T-cell (primary cell): ENCODE measurements at regions not wholly inside any gene's neighbourhood (a gene's known extent, or its start where the extent isn't known, plus 50 kb on each side); places are given as distances from the start of the nearest gene placed in this dataset.
"Not testable (repeated sequence)": the region's sequence is repeated elsewhere in the genome, so short reads cannot be mapped to it uniquely, and the experiment has no call there.

Experiments
- ATAC-seq, 4 experiments: fragments of 200-7000 bp in 3 of 4; fragments of 150-1000 bp in 1 of 4; cut with Tn5 transposase; replicated peaks in 1 of 4; 1 replicate in 3 of 4; 2 replicates in 1 of 4; pipeline ENCODE4 v1.10.0; 2021; ENCODE audit warnings: moderate library complexity in 3 of 4, mild to moderate bottlenecking in 2 of 4, moderate number of reproducible peaks in 1 of 4
- CTCF ChIA-PET, 2 donors: fragments of 300-600 bp; sonication (Branson Sonifier 250); formaldehyde crosslinking; loops; one replicate each; lab custom pipeline; 2022; ENCODE audit warnings: antibody characterized with exemption in 2 of 2; lab: Charles Lee
- POLR2A ChIA-PET, 2 donors: fragments of 300-600 bp; sonication (Branson Sonifier 250); formaldehyde crosslinking; loops; one replicate each; lab custom pipeline; 2022; ENCODE audit warnings: antibody characterized with exemption in 2 of 2; lab: Charles Lee
- DNase-seq, 35 experiments: peaks; one replicate each; pipeline versions ENCODE4 v3.0.0 to v3.0.0-alpha.2; 2013 to 2023
- H3K27ac ChIP-seq: one replicate; pipeline ENCODE4 v1.5.1; 2013; ENCODE audit warnings: low read length
- H3K27me3 ChIP-seq, 2 experiments: replicated peaks in 1 of 2; 1 replicate in 1 of 2; 2 replicates in 1 of 2; pipeline versions ENCODE4 v1.6.1 to v1.7.0; 2013; ENCODE audit warnings: low read length in 1 of 2, mixed read lengths in 1 of 2; ENCODE audit not compliant: control insufficient read depth in 2 of 2, insufficient read depth in 2 of 2; ENCODE audit errors: extremely low read depth in 1 of 2
- H3K36me3 ChIP-seq, 2 donors: 1 replicate in 1 of 2; 2 replicates in 1 of 2; pipeline versions ENCODE4 v1.6.1 to v1.7.0; 2013; ENCODE audit warnings: low read length in 1 of 2; ENCODE audit not compliant: control insufficient read depth in 2 of 2, insufficient read depth in 1 of 2; ENCODE audit errors: extremely low read depth in 1 of 2
- H3K4me1 ChIP-seq, 2 experiments: 1 replicate in 1 of 2; 2 replicates in 1 of 2; pipeline versions ENCODE4 v1.6.1 to v1.7.0; 2013; ENCODE audit warnings: low read length in 2 of 2, mixed read lengths in 1 of 2; ENCODE audit not compliant: insufficient read depth in 2 of 2, control insufficient read depth in 1 of 2; ENCODE audit errors: extremely low read depth in 1 of 2
- H3K4me3 ChIP-seq, 2 donors: 1 replicate in 1 of 2; 2 replicates in 1 of 2; pipeline versions ENCODE4 v1.5.1 to v1.7.0; 2013; ENCODE audit warnings: mild to moderate bottlenecking in 2 of 2, low read length in 1 of 2, moderate library complexity in 1 of 2; ENCODE audit not compliant: control insufficient read depth in 1 of 2; ENCODE audit errors: extremely low read depth in 1 of 2
- H3K9me3 ChIP-seq: 2 replicates; pipeline ENCODE4 v1.7.0; 2013
- H3K27ac Mint-ChIP-seq, 2 donors: one replicate each; pipeline ENCODE4 v1.8.0; 2020 to 2021; ENCODE audit warnings: mild to moderate bottlenecking in 2 of 2, mixed read lengths in 2 of 2
- H3K27me3 Mint-ChIP-seq, 2 donors: one replicate each; pipeline ENCODE4 v1.8.0; 2021 to 2022; ENCODE audit warnings: mixed read lengths in 2 of 2
- H3K36me3 Mint-ChIP-seq: one replicate; pipeline ENCODE4 v1.8.0; 2021; ENCODE audit warnings: mixed read lengths
- H3K4me1 Mint-ChIP-seq, 3 donors: one replicate each; pipeline ENCODE4 v1.8.0; 2020 to 2022; ENCODE audit warnings: mixed read lengths in 3 of 3, mild to moderate bottlenecking in 1 of 3
- H3K4me3 Mint-ChIP-seq, 3 donors: one replicate each; pipeline ENCODE4 v1.8.0; 2020 to 2022; ENCODE audit warnings: mild to moderate bottlenecking in 3 of 3, mixed read lengths in 3 of 3, moderate library complexity in 3 of 3
- H3K9me3 Mint-ChIP-seq, 3 donors: one replicate each; pipeline ENCODE4 v1.8.0; 2020 to 2022; ENCODE audit warnings: mixed read lengths in 3 of 3
- WGBS: methylation state at CpG from one replicate; pipeline ENCODE4 v1.1.5; 2013; ENCODE audit warnings: missing lambda C conversion rate; ENCODE audit not compliant: insufficient coverage; 5-methylcytosine and 5-hydroxymethylcytosine counted together

DNA sequence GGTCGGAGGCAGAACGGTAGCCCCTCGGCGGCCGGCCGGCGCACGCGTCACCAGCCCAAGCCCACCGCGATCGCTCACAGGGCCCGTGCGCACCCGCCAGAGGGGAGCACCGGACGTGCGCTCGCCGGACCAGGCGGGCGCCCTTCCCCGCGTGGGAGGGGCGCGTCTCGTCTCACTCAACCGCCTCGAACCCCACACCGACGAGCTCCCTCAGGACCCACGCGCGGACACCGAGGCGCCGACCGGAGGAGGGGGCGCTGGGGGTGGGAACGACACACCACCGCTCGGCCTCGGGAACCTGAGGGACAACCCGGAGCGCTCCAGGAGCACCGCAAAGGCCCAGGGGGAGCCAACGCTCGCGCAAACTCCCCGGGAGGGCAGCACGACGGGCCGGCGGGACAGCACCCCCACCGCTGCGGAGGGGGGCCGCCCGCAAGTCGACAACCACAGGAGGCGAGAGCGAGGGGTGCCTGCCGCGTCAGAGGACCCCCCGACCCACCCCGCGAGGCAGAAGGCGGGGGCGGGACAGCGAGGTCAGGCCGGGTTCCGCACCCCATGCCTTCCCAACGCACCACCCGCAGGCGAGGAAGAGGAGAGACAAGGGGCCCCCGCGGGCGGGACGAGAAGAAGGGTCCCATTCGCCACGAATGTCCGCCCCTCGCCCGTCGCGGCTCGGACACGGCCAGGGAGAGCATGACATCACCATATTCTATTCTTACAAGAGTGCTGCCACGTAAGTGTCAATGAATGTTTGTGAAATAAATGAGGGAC, 512.7 kb upstream of the ZNF337 start:
- Mint-ChIP-seq H3K27me3 (peaks cover 14 to 25% of the 10 kb centered on the region in 2 donors), H3K4me3 (peak overlapping the region; percentile 35 to 77 (median 44)), H3K27ac (peak overlapping the region; percentile 10 to 46), H3K4me1 (peaks cover 5 to 31% (median 12%) of the 10 kb centered on the region in 3 donors), H3K9me3 (peaks cover 0 to 13% (median 0%) of the 10 kb centered on the region in 3 donors), H3K36me3 (peaks cover 5% of the 10 kb centered on the region)
- H3K4me1 ChIP-seq = peaks cover 0 to 10% of the 10 kb centered on the region in 2 experiments
- H3K27ac ChIP-seq = no peak overlapping the region
- no peaks in the 10 kb centered on the region for H3K9me3 ChIP-seq
- ATAC-seq (peak in 1 of 4 experiments; percentile 10), DNase-seq (peak in 15 of 35 experiments; percentile 0 to 34 (median 3))
- no peaks in the 10 kb centered on the region for H3K36me3 ChIP-seq
- ChIA-PET POLR2A (interaction anchor here in 1 of 2 donors (0.6 kb wide), 1 partner anchor 103 kb away, joined by 4 read pairs; no protein-coding TSS in a partner anchor), CTCF (no interaction called here)
- 15% methylated on average over 74 of the region's 88 CpGs for WGBS
- peak overlapping the region in 1 of 2 donors; percentile 52 for H3K4me3 ChIP-seq
- H3K27me3 ChIP-seq = peaks cover 2 to 14% of the 10 kb centered on the region in 2 experiments

DNA sequence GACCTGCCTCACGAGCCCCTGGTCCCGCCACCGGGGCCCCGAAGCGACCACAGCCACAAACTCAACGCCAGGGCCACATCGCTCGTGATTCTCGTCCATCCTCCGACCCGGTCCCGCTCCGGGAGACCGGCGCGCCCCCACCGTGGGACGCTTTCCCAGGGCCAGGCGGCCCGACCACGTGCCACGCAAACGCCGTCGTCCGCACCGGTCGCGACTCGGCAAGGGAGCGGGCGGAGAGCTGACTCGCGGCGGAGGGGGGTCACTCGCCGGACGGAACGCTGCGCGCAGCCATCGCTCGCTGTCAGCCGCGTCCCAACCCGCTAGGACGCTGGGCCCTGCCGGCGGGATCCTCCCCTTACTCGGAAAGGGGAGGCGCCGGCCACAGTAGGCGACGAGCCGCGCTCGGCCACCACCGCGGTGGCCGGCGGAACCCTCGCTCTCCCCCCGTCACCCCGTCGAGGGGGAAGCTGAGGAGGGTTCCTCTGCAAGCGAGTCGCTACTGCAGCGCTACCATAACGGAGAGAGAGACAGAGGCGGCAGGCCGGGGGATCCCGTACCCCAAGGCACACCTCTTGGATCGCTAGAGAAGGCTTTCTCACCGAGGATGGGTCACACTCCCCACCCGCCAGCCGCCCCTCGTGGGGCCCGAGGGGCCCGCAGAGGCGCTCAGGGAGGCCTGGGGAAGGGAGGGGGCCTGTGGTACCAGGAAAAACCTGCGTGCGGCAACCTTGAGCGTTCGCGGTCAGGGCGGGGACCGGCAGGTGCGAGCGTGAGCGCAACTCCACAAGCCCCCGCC, 511.8 kb upstream of the ZNF337 start:
- ATAC-seq (peak; percentile 79 to 91 (median 81)), DNase-seq (peak in 34 of 35 experiments; percentile 18 to 68 (median 48))
- ChIA-PET POLR2A (no interaction called here), CTCF (no interaction called here)
- Mint-ChIP-seq H3K27me3 (peaks cover 14 to 25% of the 10 kb centered on the region in 2 donors), H3K36me3 (peaks cover 5% of the 10 kb centered on the region), H3K9me3 (peaks cover 0 to 11% (median 0%) of the 10 kb centered on the region in 3 donors), H3K27ac (no peak overlapping the region), H3K4me1 (peaks cover 5 to 31% (median 12%) of the 10 kb centered on the region in 3 donors), H3K4me3 (peak overlapping the region; percentile 9 to 60 (median 35))
- Histone ChIP-seq H3K9me3 (no peaks in the 10 kb centered on the region), H3K27me3 (peaks cover 2 to 14% of the 10 kb centered on the region in 2 experiments), H3K4me1 (peaks cover 0 to 10% of the 10 kb centered on the region in 2 experiments), H3K27ac (peak overlapping the region; percentile 14), H3K36me3 (no peaks in the 10 kb centered on the region), H3K4me3 (peak overlapping the region; percentile 52 to 62)
- 17% methylated on average over 61 of the region's 91 CpGs for WGBS

DNA sequence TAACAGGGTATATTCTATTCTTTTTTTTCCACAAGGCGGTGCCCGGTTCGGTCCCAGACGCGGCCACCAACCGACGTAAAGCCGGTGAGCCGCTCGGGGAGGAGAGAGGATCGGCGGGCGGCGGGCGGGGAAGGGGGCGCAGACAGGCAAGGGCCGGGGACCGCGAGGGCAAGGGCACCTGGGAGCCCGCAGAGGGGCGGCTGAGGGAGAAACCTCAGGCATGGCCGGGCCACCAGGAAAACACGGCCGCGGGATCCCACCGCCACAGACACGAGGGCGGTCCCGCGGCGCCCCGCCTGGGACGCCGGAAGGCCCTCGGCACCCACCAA, 511.3 kb upstream of the ZNF337 start:
- Mint-ChIP-seq H3K27ac (peak overlapping the region in 1 of 2 donors; percentile 80), H3K27me3 (peaks cover 14 to 25% of the 10 kb centered on the region in 2 donors), H3K4me3 (peak overlapping the region; percentile 55 to 83 (median 58)), H3K4me1 (peaks cover 5 to 28% (median 12%) of the 10 kb centered on the region in 3 donors)
- H3K36me3 Mint-ChIP-seq, CTCF ChIA-PET, H3K9me3 Mint-ChIP-seq, H3K27ac ChIP-seq, POLR2A ChIA-PET, H3K9me3 ChIP-seq, H3K4me1 ChIP-seq, H3K36me3 ChIP-seq: not testable (repeated sequence)
- Histone ChIP-seq H3K4me3 (peak overlapping the region in 1 of 2 donors; percentile 52), H3K27me3 (peaks cover 2 to 14% of the 10 kb centered on the region in 2 experiments)
- DNase-seq (peak in 17 of 35 experiments; percentile 1 to 13 (median 4)), ATAC-seq (peak in 1 of 4 experiments; percentile 18)
- 12% methylated on average over 28 of the region's 35 CpGs for WGBS

DNA sequence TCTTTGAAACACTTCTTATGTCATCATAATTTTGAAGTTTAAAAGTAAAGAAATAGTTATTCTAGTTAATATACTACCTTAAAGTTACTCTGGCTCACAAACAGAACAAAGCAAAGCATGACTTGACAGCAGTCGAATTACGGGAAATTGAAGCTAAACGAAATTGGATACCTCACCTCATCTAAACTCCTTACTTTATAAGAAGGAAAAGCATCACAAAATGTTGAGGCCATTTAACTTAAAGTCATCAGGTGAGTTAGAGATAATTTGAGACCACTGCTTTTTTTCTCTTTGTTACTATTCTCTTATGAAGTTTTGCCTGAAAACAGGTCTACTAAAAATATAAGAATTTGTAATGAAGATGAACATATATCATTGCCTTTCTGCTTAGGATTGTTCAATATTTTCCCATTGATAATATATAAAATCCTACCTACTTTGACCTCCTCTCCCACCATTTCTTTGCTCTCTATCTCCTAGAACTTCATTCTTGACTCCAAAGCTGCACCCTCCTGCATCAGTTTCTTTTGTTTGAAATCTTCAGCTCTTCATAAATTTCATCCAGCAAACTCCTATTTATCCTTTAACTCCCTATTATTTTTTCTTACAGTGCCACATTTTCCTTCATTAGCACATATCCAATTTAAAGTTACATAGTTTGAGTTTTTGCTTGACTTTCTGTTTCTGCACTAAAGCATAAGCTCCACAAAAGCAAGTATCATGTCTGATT, 510.7 kb upstream of the ZNF337 start:
- Histone ChIP-seq H3K27ac (no peak overlapping the region), H3K27me3 (peaks cover 2 to 14% of the 10 kb centered on the region in 2 experiments), H3K4me3 (peak overlapping the region in 1 of 2 donors; percentile 52), H3K4me1 (peaks cover 0 to 10% of the 10 kb centered on the region in 2 experiments), H3K36me3 (no peaks in the 10 kb centered on the region), H3K9me3 (no peaks in the 10 kb centered on the region)
- peak overlapping the region in 1 of 2 donors; percentile 80 for H3K27ac Mint-ChIP-seq
- peak overlapping the region; percentile 55 to 83 (median 58) for H3K4me3 Mint-ChIP-seq
- H3K9me3 Mint-ChIP-seq = peaks cover 0 to 8% (median 0%) of the 10 kb centered on the region in 3 donors
- CTCF ChIA-PET = no interaction called here
- H3K4me1 Mint-ChIP-seq = peaks cover 5 to 25% (median 12%) of the 10 kb centered on the region in 3 donors
- no peak for ATAC-seq
- no CpG with 5 or more reads among the region's 3 CpGs for WGBS
- POLR2A ChIA-PET = no interaction called here
- H3K36me3 Mint-ChIP-seq = peaks cover 5% of the 10 kb centered on the region
- DNase-seq = no peak
- H3K27me3 Mint-ChIP-seq = peaks cover 14 to 25% of the 10 kb centered on the region in 2 donors

DNA sequence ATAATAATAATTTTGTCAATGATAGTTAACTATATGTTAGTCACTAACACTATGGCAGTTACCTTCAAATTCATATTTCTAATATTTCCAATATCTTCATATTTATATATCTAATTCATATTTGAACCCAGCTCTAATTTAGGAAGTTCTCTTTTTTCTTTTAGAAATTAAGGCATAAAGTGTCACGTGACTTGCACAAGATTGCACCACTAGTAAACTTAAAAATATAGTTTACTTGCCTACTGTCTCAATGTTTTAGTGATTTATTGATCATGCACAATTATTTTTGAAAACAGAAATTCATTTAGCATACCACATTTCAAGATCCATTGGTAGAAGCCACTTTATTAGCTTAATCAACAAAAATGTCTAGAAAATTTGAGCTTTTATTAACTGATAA, 508.7 kb upstream of the ZNF337 start:
- H3K9me3 Mint-ChIP-seq = peaks cover 0 to 19% (median 8%) of the 10 kb centered on the region in 3 donors

DNA sequence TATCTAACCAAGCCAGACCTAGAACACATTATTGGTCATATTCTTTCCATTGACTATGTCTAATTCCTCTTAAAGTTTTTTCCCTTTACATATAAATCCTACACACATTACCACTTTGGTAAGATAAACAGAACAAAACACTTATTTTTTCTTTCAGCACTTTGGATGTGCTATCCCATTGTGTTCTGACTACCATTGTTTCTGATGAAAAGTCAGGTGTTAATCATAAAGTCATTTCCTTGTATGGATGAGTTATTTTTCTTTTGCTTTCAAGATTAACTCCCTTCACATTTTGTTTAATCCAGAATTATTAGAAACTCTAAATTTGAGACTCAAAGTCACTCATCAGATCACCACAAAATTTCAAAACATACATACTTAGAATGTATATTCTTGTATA, 504.4 kb upstream of the ZNF337 start:
- H3K36me3 Mint-ChIP-seq, H3K36me3 ChIP-seq, POLR2A ChIA-PET, H3K27ac Mint-ChIP-seq, H3K4me3 Mint-ChIP-seq, H3K27me3 Mint-ChIP-seq, CTCF ChIA-PET, ATAC-seq, H3K27ac ChIP-seq, DNase-seq, H3K4me1 ChIP-seq, H3K27me3 ChIP-seq, H3K9me3 ChIP-seq, H3K4me1 Mint-ChIP-seq, H3K4me3 ChIP-seq: not testable (repeated sequence)
- peaks cover 0 to 28% (median 9%) of the 10 kb centered on the region in 3 donors for H3K9me3 Mint-ChIP-seq

More for the DNA sequence above, 508.7 kb upstream of the ZNF337 start:
- Mint-ChIP-seq H3K36me3 (no peaks in the 10 kb centered on the region), H3K4me3 (no peak overlapping the region), H3K27me3 (peaks cover 13 to 24% of the 10 kb centered on the region in 2 donors), H3K27ac (no peak overlapping the region), H3K4me1 (peaks cover 5 to 13% (median 12%) of the 10 kb centered on the region in 3 donors)
- Histone ChIP-seq H3K9me3 (no peaks in the 10 kb centered on the region), H3K4me3 (no peak overlapping the region), H3K36me3 (no peaks in the 10 kb centered on the region), H3K27me3 (peaks cover 0 to 14% of the 10 kb centered on the region in 2 experiments), H3K4me1 (peaks cover 0 to 10% of the 10 kb centered on the region in 2 experiments), H3K27ac (no peak overlapping the region)
- ATAC-seq (no peak), DNase-seq (no peak)
- CTCF ChIA-PET = no interaction called here
- POLR2A ChIA-PET = no interaction called here
- no CpG with 5 or more reads among the region's 1 CpG for WGBS
